NCI-H82 (cell line): ENCODE measurements at regions not wholly inside any gene's neighbourhood (a gene's known extent, or its start where the extent isn't known, plus 50 kb on each side); places are given as distances from the start of the nearest gene placed in this dataset.

ENCODE experiments used
- DNase-seq: peaks from one replicate; lab custom pipeline; 2025; lab: John Stamatoyannopoulos, UW

DNA sequence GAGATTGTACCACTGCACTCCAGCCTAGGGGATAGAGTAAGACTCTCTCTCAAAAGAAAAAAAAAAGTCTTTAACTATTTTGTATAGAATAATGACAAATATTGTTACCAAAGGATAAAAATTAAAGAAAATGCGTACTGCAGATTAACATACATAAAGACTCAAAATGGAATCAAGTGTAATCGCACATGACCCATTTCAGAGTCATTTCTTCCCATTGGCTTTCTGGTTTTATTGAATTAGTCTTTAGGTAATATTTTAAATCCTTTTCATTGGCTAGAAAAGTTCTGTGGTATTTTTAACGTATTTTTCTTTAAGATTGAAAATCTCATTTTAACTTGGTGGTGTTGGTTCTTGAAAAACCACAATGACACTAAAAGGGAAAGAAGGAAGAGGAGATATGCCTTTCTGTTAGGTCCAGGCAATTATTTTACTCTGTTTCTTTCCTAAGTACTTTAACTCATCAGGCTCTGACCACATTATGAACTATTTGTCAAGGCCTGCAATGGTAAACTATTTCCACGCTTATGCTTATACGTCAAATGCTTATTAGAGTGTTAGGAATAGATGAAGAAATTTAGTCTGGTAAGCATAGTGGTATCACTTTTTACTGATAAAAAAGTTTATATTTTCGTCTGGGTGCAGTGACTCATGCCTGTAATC lies 52.3 kb downstream of the PLEKHG1 start:
- DNase-seq, result no peak

- DNase-seq, result no peak
Observed at GRCh38 chr6:150652848-150653613, 53.3 kb downstream of the PLEKHG1 start.

DNA sequence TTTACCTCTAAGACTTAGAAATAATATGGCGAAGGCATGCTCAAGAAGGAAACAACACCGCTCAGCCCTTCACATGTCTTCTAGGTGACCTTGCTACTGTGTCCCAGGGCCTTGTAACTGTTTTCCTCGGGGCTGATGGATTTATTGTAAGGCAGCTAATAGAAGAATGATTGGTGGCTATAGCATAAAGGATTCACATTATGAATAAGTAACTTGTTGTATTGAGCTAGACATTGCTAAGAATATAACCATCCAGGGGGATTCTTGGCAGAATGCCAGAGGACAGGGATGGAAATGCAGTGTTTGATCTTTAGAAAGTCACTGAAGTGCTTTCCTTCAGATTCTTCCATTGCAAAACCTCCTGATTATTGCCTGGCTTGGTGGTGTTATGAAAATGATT lies 54.9 kb downstream of the PLEKHG1 start:
- no peak for DNase-seq

GRCh38 chr6:150656156-150656555 lies 56.5 kb downstream of the PLEKHG1 start:
- no peak for DNase-seq

GRCh38 chr6:150658421-150658820 lies 58.7 kb downstream of the PLEKHG1 start:
- DNase-seq, result no peak

GRCh38 chr6:150659046-150659763 lies 59.5 kb downstream of the PLEKHG1 start:
- DNase-seq, result peak; percentile 4

- no peak for DNase-seq
Observed at GRCh38 chr6:150661216-150662007, 61.7 kb downstream of the PLEKHG1 start.

DNA sequence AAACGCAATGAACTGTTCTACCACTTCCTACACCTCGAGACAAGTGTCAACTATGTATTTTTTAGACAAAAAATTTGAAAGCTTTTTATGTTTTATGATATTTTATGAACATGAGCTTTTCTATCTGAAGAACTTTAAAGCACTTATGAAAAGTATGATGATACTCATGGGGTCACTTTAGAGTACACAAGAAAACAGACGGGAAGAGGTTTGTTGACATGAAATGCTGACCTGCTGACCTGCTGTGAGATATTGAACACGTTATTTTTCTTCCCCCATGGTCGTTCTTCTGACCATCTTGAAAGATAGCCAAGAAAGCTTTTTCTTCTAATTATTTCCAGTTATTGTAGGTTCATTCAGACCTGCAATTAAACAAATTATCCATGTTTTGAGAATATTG lies 63.1 kb downstream of the PLEKHG1 start:
- DNase-seq, result no peak

DNA sequence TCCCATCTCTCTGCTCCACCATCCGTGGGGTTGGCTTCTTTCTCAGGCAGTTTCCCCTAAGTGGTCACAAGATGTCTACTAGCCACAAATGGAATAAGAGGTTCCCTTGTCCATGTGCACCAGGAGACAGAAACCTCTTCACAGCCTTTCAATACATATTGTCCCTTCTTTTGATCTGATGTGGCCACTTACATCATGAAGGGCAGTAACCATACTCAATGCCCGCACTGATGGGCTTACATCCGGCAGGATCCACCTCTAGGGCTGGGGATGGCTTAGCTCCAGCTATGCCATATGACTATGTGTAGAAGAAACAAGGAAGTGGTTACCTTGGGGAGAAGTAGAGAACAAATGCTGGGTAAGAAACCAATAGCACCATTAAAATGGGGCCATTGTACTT lies 64.4 kb downstream of the PLEKHG1 start:
- no peak for DNase-seq

DNA sequence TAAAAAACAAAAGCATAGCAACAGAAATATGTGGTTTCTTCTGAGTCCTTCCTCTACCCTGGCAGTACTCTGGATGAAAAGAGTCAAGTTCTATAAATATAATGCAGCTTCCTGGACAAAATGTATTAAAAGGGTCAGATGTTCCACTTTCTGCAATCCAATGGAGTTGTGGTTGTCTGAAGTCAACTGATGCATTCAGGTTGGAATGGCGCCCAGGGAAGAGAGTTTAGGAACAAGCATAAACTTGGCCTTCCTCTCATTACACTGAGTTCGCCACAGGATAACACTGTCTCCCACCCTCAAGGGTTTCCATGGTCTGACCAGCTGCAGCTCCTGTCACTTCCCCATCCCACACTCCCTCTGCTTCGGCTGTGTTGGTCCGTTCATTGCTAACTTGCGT lies 66.4 kb downstream of the PLEKHG1 start:
- DNase-seq, result no peak

DNA sequence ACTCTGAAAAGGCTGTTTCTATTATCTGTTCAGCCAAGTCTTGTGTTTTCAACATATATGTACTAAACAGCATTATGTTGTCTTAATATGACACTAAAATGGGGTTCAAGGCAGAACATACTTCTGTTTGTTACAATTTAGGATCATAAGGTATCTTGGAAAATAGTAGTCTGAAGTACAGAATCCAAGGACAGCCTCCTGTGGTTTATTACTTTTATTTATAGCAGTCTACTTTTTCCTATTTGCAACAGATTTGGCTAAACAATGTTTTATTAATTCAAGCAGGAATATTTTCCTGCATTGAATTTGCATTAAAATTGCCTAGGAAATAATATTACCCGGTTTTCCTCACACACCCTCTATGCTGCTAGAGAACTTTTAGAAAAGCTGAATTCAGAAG lies 67.7 kb downstream of the PLEKHG1 start:
- no peak for DNase-seq

DNA sequence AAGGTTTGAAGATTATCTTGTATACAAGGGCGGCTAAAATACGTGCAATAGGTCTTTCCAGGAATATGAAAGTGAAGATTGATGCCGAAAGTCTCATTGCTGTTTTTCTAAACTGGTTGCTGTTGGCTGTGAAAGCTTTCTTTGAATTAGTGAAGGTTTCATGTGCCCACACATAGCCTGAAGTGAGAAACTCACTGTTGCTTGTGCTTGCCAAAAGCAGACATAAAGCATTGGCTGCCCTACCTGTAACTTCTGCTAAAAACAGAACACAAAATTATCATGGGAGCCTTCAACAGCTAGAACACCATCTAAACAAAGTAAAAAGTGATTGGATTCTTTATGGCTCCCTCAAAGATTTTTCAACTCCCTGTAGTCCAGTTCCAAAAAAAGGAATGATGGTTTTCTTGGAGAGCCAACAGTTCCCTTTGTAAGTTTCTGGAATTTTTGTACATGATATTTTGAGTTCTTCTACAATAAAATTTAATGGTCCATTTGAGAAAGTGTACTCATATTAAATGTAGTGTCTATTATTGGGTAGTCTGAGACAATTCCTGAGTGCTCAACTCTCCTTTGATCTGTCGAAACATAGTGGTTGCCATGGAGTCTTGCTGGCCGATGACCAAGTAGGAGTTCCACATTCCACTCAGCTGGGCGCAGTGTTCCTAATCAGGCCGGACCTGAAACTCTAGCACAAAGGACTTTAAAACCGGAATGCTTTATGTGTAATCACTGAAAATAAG lies 68.5 kb downstream of the PLEKHG1 start:
- DNase-seq, result no peak

GRCh38 chr6:150668900-150669302 lies 69.2 kb downstream of the PLEKHG1 start:
- DNase-seq, result no peak

- DNase-seq, result no peak
Observed at GRCh38 chr6:150670311-150670710, 70.6 kb downstream of the PLEKHG1 start.

- no peak for DNase-seq
Observed at GRCh38 chr6:150672800-150673199, 73.1 kb downstream of the PLEKHG1 start.

GRCh38 chr6:150673720-150674346 lies 74.1 kb downstream of the PLEKHG1 start:
- DNase-seq, result no peak

DNA sequence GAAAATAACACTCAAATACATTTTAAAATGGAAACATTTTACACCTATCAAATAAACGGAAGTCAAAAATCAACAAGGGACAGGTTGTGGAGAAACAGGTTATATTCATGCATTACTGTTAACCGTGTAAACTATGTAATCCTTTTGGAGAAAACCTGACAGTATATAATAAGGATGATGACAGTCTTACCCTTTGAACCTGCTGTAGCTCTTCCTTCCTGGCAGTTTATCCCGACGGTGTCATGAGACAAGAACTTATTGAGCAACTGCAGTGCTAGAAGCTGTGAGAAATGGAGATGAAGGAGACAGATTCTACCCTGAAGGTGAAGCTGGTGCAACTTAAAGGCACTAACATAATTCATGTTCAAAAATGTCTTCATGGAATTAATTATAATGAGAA lies 76.7 kb downstream of the PLEKHG1 start:
- no peak for DNase-seq

DNA sequence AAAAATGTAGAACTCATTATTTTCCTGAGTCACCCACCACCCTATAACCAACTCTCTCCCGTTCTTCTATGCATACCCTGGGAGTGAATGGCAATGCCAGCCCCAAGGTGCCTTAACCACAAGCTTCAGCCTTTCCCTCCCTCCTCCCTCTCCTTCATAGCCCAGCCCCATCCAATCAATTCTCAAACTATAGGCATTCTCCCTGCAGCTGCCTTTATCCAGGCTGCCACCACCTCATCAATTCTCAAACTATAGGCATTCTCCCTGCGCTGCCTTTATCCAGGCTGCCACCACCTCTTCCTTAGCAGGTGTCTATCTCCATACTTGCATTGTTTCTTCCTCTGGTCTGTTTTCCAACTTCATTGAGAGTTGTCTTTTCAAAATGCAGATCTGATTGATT lies 77.1 kb downstream of the PLEKHG1 start:
- no peak for DNase-seq

- no peak for DNase-seq
Observed at GRCh38 chr6:150680510-150680909, 80.8 kb downstream of the PLEKHG1 start.

GRCh38 chr6:150681578-150682395 lies 82.1 kb downstream of the PLEKHG1 start:
- DNase-seq, result peak; percentile 14
